Fibroblast of lung (primary cell): ENCODE measurements at regions not wholly inside any gene's neighbourhood (a gene's known extent, or its start where the extent isn't known, plus 50 kb on each side); places are given as distances from the start of the nearest gene placed in this dataset.

Experiments used
- DNase-seq, 2 donors: peaks; one replicate each; pipeline versions ENCODE4 v3.0.0 to v3.0.0-alpha.2; 2010; ENCODE audit warnings: low read depth in 2 of 2
- H2AFZ ChIP-seq: 2 replicates; pipeline ENCODE4 v1.5.1; 2012; ENCODE audit warnings: low read length, control low read depth, inconsistent platforms
- H3K27ac ChIP-seq: 2 replicates; pipeline ENCODE4 v1.5.1; 2011; ENCODE audit warnings: low read length, control low read depth; ENCODE audit not compliant: insufficient read depth
- H3K27me3 ChIP-seq: 2 replicates; pipeline ENCODE4 v1.5.1; 2011; ENCODE audit warnings: mild to moderate bottlenecking, low read length; ENCODE audit not compliant: control insufficient read depth, insufficient read depth
- H3K36me3 ChIP-seq: 2 replicates; pipeline ENCODE4 v1.5.1; 2011; ENCODE audit warnings: low read length; ENCODE audit not compliant: control insufficient read depth, insufficient read depth
- H3K4me1 ChIP-seq: 2 replicates; pipeline ENCODE4 v1.5.1; 2011; ENCODE audit warnings: low read length; ENCODE audit not compliant: control insufficient read depth, insufficient read depth; ENCODE audit errors: extremely low read depth
- H3K4me2 ChIP-seq: 2 replicates; pipeline ENCODE4 v1.5.1; 2011; ENCODE audit warnings: low read length, control low read depth; ENCODE audit not compliant: insufficient read depth; ENCODE audit errors: extremely low read depth
- H3K4me3 ChIP-seq, 4 experiments: fragments of 200-600 bp in 1 of 4; sonication (generic) in 1 of 4; replicated peaks in 1 of 4; 2 replicates each; pipeline ENCODE4 v1.5.1; 2011 to 2016; ENCODE audit warnings: low read length in 4 of 4, low read depth in 3 of 4, mild to moderate bottlenecking in 3 of 4, control low read depth in 2 of 4, inconsistent platforms in 1 of 4, mixed read lengths in 1 of 4; ENCODE audit not compliant: insufficient read depth in 1 of 4; ENCODE audit errors: control extremely low read depth in 1 of 4
- H3K79me2 ChIP-seq: 2 replicates; pipeline ENCODE4 v1.5.1; 2012; ENCODE audit warnings: mild to moderate bottlenecking, low read length, inconsistent platforms; ENCODE audit not compliant: control insufficient read depth, insufficient read depth
- H3K9ac ChIP-seq: 2 replicates; pipeline ENCODE4 v1.5.1; 2011; ENCODE audit warnings: mild to moderate bottlenecking, low read length, control low read depth; ENCODE audit not compliant: insufficient read depth
- H3K9me3 ChIP-seq: 2 replicates; pipeline ENCODE4 v1.5.1; 2012; ENCODE audit warnings: low read depth, low read length; ENCODE audit not compliant: control insufficient read depth, insufficient read depth
- H4K20me1 ChIP-seq: 2 replicates; pipeline ENCODE4 v1.5.1; 2011; ENCODE audit warnings: low read length; ENCODE audit not compliant: control insufficient read depth, insufficient read depth; ENCODE audit errors: extremely low read depth
- EZH2 ChIP-seq: IDR thresholded peaks from 2 replicates; pipeline ENCODE4 v1.5.1; 2012; ENCODE audit warnings: low read length, control low read depth, mild to moderate bottlenecking; ENCODE audit errors: missing control alignments
- TF ChIP-seq, protein P1 (sequence below), 2 donors: IDR thresholded peaks in 1 of 2; conservative IDR thresholded peaks in 1 of 2; 1 replicate in 1 of 2; 2 replicates in 1 of 2; pipeline ENCODE4 v1.5.1; 2011 to 2012; ENCODE audit warnings: low read length in 2 of 2, control low read depth in 1 of 2, inconsistent platforms in 1 of 2, low read depth in 1 of 2, mild to moderate bottlenecking in 1 of 2

DNA sequence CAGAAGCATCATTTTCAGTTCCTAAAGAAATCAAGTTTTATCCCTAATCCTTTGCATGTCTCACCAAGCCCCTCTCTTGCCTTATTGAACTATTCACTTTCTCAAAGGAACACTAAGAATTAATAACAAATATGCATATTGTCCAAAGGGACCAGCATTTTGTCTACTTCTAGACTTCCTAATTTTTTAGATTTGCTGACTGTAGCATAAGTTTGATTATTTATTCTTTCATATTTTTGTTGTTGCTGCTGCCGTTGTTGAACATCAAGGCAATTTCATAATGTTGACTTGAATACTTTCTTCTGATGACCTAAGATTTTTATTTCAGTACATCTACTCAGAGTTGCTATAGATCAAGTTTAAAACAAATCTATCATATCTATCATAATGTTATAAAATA, 111.2 kb upstream of the HAPLN1 start:
- no peak overlapping the region for H3K4me2 ChIP-seq
- no peak overlapping the region for H3K9ac ChIP-seq
- TF ChIP-seq, protein P1, sequence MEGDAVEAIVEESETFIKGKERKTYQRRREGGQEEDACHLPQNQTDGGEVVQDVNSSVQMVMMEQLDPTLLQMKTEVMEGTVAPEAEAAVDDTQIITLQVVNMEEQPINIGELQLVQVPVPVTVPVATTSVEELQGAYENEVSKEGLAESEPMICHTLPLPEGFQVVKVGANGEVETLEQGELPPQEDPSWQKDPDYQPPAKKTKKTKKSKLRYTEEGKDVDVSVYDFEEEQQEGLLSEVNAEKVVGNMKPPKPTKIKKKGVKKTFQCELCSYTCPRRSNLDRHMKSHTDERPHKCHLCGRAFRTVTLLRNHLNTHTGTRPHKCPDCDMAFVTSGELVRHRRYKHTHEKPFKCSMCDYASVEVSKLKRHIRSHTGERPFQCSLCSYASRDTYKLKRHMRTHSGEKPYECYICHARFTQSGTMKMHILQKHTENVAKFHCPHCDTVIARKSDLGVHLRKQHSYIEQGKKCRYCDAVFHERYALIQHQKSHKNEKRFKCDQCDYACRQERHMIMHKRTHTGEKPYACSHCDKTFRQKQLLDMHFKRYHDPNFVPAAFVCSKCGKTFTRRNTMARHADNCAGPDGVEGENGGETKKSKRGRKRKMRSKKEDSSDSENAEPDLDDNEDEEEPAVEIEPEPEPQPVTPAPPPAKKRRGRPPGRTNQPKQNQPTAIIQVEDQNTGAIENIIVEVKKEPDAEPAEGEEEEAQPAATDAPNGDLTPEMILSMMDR (conservative IDR thresholded peaks at IDR 0.05 in 1 of 2, IDR thresholded peaks at IDR 0.05 in 1 of 2; ENCODE audit: low read depth in 1 of 2, low read length in 2 of 2), result no peak
- TF ChIP-seq EZH2, result no peak
- H3K9me3 ChIP-seq, result no peaks in the 10 kb centered on the region
- no peaks in the 10 kb centered on the region for H3K79me2 ChIP-seq
- DNase-seq, result no peak
- H2AFZ ChIP-seq, result no peak overlapping the region
- no peaks in the 10 kb centered on the region for H3K4me1 ChIP-seq
- H3K27ac ChIP-seq, result no peak overlapping the region
- no peak overlapping the region for H3K4me3 ChIP-seq
- H3K27me3 ChIP-seq, result no peaks in the 10 kb centered on the region
- H3K36me3 ChIP-seq, result no peaks in the 10 kb centered on the region
- H4K20me1 ChIP-seq, result no peaks in the 10 kb centered on the region

DNA sequence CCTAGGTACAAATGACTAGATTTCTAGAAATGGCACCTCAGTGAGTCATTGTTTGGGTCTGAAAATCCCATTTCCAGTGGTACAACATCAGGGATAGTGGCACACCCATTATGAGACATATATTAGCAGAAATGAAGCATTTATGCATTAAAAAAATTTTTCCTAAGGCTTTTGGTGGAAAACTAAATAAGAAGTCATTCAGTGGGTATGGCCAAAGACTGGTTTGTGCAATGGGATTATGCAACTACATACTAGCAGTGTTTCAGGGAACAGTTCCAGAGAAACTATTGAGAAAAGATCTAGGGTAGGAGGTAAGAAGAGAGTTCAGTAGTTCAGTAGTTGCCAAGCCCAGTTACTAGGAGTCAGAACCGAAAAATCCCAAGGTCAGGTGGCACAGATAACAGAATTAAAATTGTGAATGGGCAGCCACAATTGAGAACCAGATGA, 106.5 kb upstream of the HAPLN1 start:
- Histone ChIP-seq H3K36me3 (no peaks in the 10 kb centered on the region), H4K20me1 (no peaks in the 10 kb centered on the region), H3K9me3 (no peaks in the 10 kb centered on the region), H3K4me1 (no peaks in the 10 kb centered on the region), H3K4me2 (no peak overlapping the region), H3K4me3 (no peak overlapping the region), H2AFZ (no peak overlapping the region), H3K27ac (no peak overlapping the region), H3K9ac (no peak overlapping the region), H3K27me3 (no peaks in the 10 kb centered on the region), H3K79me2 (no peaks in the 10 kb centered on the region)
- peak; percentile 66 to 88 for DNase-seq
- no peak for TF ChIP-seq EZH2
- TF ChIP-seq, protein P1 (conservative IDR thresholded peaks at IDR 0.05 in 1 of 2, IDR thresholded peaks at IDR 0.05 in 1 of 2; ENCODE audit: low read depth in 1 of 2, low read length in 2 of 2), result no peak

DNA sequence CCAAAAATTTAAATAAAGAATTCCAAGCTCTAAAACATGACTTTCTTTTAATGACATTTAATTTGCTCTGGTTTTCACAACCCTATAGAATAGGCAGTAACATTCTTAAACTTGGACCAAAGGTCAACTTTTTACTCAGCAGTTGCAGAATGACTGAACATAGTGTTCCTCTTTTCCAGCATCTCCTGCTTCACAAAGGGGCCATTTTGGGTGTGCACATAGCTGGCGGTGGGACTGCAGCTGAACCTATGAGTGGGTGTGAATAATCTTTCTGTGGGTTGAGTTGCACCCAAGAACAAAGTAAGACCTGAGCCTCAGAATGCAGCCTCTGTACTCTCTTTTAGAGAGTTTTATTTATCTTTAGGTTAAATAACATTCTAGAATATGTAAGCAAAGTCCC, 96.9 kb upstream of the HAPLN1 start:
- H3K9me3 ChIP-seq, result no peaks in the 10 kb centered on the region
- H3K27me3 ChIP-seq, result no peaks in the 10 kb centered on the region
- H3K27ac ChIP-seq, result no peak overlapping the region
- no peak overlapping the region for H3K4me2 ChIP-seq
- H3K9ac ChIP-seq, result no peak overlapping the region
- H3K4me3 ChIP-seq, result no peak overlapping the region
- H4K20me1 ChIP-seq, result no peaks in the 10 kb centered on the region
- H3K36me3 ChIP-seq, result no peaks in the 10 kb centered on the region
- no peaks in the 10 kb centered on the region for H3K4me1 ChIP-seq
- TF ChIP-seq, protein P1 (conservative IDR thresholded peaks at IDR 0.05 in 1 of 2, IDR thresholded peaks at IDR 0.05 in 1 of 2; ENCODE audit: low read depth in 1 of 2, low read length in 2 of 2), result no peak
- no peak for TF ChIP-seq EZH2
- H3K79me2 ChIP-seq, result no peaks in the 10 kb centered on the region
- H2AFZ ChIP-seq, result no peak overlapping the region
- no peak for DNase-seq
